Large intestine (tissue), 3 donors: ENCODE measurements at regions not wholly inside any gene's neighbourhood (a gene's known extent, or its start where the extent isn't known, plus 50 kb on each side); places are given as distances from the start of the nearest gene placed in this dataset.
"Not testable (repeated sequence)": the region's sequence is repeated elsewhere in the genome, so short reads cannot be mapped to it uniquely, and the experiment has no call there.

Experiments
- DNase-seq, 2 donors: peaks; one replicate each; pipeline versions ENCODE4 v3.0.0 to v3.0.0-alpha.2; 2013
- H3K27ac ChIP-seq: one replicate; pipeline ENCODE4 v1.5.1; 2013; ENCODE audit warnings: low read length
- H3K27me3 ChIP-seq: 2 replicates; pipeline ENCODE4 v1.6.1; 2013; ENCODE audit warnings: low read length; ENCODE audit not compliant: control insufficient read depth, insufficient read depth
- H3K36me3 ChIP-seq: 2 replicates; pipeline ENCODE4 v1.6.1; 2013; ENCODE audit warnings: low read length; ENCODE audit not compliant: control insufficient read depth, insufficient read depth
- H3K4me1 ChIP-seq: one replicate; pipeline ENCODE4 v1.6.1; 2013; ENCODE audit warnings: low read length; ENCODE audit not compliant: control insufficient read depth, insufficient read depth
- H3K4me3 ChIP-seq: one replicate; pipeline ENCODE4 v1.5.1; 2013; ENCODE audit warnings: low read length
- H3K9me3 ChIP-seq: one replicate; pipeline ENCODE4 v1.6.1; 2013; ENCODE audit warnings: mild to moderate bottlenecking, low read depth, low read length, moderate library complexity; ENCODE audit not compliant: control insufficient read depth
- WGBS: methylation state at CpG from one replicate; pipeline ENCODE4 v1.1.5; 2013; ENCODE audit warnings: low lambda C conversion rate; ENCODE audit not compliant: insufficient coverage; 5-methylcytosine and 5-hydroxymethylcytosine counted together

GRCh38 chr20:1757072-1757471, 99.5 kb upstream of the SIRPG start:
- Histone ChIP-seq H3K27me3 (no peaks in the 10 kb centered on the region), H3K36me3 (no peaks in the 10 kb centered on the region), H3K9me3 (no peaks in the 10 kb centered on the region), H3K27ac (peak overlapping the region; percentile 80), H3K4me1 (peaks cover 22% of the 10 kb centered on the region), H3K4me3 (no peak overlapping the region)
- peak in 1 of 2 donors; percentile 45 for DNase-seq

DNA sequence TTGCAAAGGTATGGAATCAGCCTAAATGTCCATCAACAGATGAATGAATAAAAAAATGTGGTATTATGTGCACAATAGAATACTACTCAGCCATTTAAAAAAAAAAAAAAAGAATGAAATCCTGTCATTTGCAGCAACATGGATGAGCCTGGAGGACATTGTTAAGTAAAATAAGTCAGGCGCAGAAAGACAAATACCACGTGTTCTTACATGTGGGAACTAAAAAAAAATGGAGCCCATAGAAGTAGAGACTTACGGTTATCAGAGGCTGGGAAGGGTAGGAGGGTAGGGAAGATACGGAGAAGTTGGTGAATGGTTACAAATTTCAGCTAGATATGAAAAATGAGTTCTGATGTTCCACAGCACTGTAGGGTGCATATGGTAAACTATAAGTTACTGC, 97.2 kb upstream of the SIRPG start:
- H3K4me1 ChIP-seq, result peaks cover 19% of the 10 kb centered on the region
- no peaks in the 10 kb centered on the region for H3K9me3 ChIP-seq
- 89% methylated on average over 4 of the region's 4 CpGs for WGBS
- H3K36me3 ChIP-seq, result no peaks in the 10 kb centered on the region
- H3K27ac ChIP-seq, result no peak overlapping the region
- no peaks in the 10 kb centered on the region for H3K27me3 ChIP-seq
- DNase-seq, result no peak
- H3K4me3 ChIP-seq, result no peak overlapping the region

- WGBS, result 100% methylated on average over 1 of the region's 2 CpGs
- H3K4me1 ChIP-seq, result peaks cover 18% of the 10 kb centered on the region
- no peaks in the 10 kb centered on the region for H3K9me3 ChIP-seq
- H3K27ac ChIP-seq, result no peak overlapping the region
- H3K4me3 ChIP-seq, result no peak overlapping the region
- no peaks in the 10 kb centered on the region for H3K36me3 ChIP-seq
- H3K27me3 ChIP-seq, result no peaks in the 10 kb centered on the region
- no peak for DNase-seq
These were observed 96.7 kb upstream of the SIRPG start for GRCh38 chr20:1754306-1754705.

GRCh38 chr20:1752045-1752444, 94.5 kb upstream of the SIRPG start:
- no peaks in the 10 kb centered on the region for H3K27me3 ChIP-seq
- peaks cover 4% of the 10 kb centered on the region for H3K4me1 ChIP-seq
- DNase-seq, result no peak
- H3K36me3 ChIP-seq, result no peaks in the 10 kb centered on the region
- no peaks in the 10 kb centered on the region for H3K9me3 ChIP-seq
- H3K4me3 ChIP-seq, result no peak overlapping the region
- no peak overlapping the region for H3K27ac ChIP-seq

GRCh38 chr20:1748777-1749176, 91.2 kb upstream of the SIRPG start:
- Histone ChIP-seq H3K27me3 (no peaks in the 10 kb centered on the region), H3K27ac (no peak overlapping the region), H3K36me3 (no peaks in the 10 kb centered on the region), H3K9me3 (no peaks in the 10 kb centered on the region), H3K4me3 (no peak overlapping the region), H3K4me1 (no peaks in the 10 kb centered on the region)
- no peak for DNase-seq

- WGBS, result no CpG with 5 or more reads among the region's 3 CpGs
- DNase-seq, result no peak
- Histone ChIP-seq H3K27me3 (no peaks in the 10 kb centered on the region), H3K4me1 (no peaks in the 10 kb centered on the region), H3K27ac (no peak overlapping the region), H3K36me3 (no peaks in the 10 kb centered on the region), H3K9me3 (no peaks in the 10 kb centered on the region), H3K4me3 (no peak overlapping the region)
These were observed 90.5 kb upstream of the SIRPG start for GRCh38 chr20:1747953-1748577.

- H3K27me3 ChIP-seq, H3K27ac ChIP-seq, H3K36me3 ChIP-seq, DNase-seq, H3K4me3 ChIP-seq, H3K4me1 ChIP-seq, H3K9me3 ChIP-seq: not testable (repeated sequence)
- no CpG with 5 or more reads among the region's 4 CpGs for WGBS
These were observed 84.5 kb upstream of the SIRPG start for GRCh38 chr20:1742049-1742434.

DNA sequence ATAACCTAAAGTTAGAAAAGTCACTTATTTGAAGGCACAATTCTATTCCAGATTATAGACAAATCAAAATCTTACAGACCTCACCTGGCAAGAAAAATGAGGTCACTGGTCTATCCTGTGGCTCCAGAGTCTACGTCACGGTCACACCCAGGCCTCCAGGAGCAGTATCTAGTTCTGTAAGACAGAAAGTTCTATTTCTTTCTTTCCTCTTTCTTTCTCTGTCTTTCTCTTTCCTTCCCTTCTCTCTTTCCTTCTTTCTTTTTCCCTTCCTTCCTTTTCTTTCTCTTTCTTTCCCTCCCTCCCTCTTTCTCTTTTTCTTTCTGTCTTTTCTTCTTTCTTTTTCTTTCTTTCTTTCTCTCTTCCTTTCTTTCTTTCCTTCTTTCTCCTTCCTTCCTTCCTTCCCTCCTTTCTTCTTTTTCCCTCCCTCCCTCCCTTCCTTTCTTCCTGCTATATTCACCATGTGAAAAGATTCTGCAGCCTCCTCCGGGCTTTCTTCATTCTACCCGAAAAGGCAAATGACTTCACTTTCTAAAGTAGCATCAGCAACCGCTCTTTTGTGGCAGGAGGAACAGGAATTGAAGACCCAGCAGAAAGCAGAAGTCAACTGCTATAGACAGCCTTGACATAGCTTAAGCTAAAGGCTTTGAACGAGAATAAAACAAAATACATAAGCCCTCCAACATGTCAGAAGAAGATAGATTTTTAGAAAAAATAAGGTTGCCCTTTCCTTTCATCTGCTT, 83.9 kb upstream of the SIRPG start:
- Histone ChIP-seq H3K27me3 (no peaks in the 10 kb centered on the region), H3K4me3 (no peak overlapping the region), H3K27ac (no peak overlapping the region), H3K9me3 (no peaks in the 10 kb centered on the region), H3K36me3 (no peaks in the 10 kb centered on the region), H3K4me1 (no peaks in the 10 kb centered on the region)
- DNase-seq, result peak in 1 of 2 donors; percentile 38
- WGBS, result 47% methylated on average over 3 of the region's 6 CpGs

DNA sequence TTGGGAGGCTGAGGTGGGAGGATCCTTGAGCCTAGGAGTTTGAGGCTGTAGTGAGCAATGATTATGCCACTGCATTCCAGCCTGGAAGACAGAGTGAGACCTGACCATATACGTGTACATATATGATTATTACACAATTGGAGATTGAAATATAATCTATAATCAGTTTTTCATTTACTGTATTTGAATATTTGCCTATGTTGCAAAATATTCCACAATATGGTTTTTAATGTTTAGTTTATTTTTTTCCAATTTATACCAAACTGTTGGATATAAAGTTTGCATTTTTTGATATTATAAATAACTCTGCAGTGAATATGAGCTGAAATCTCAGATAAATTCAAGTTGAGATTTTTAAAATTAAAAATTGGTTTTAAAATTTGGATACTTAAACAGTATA, 79.6 kb upstream of the SIRPG start:
- H3K36me3 ChIP-seq, result no peaks in the 10 kb centered on the region
- H3K4me1 ChIP-seq, result no peaks in the 10 kb centered on the region
- H3K9me3 ChIP-seq, result no peaks in the 10 kb centered on the region
- DNase-seq, result no peak
- 100% methylated on average over 1 of the region's 1 CpG for WGBS
- no peaks in the 10 kb centered on the region for H3K27me3 ChIP-seq
- H3K27ac ChIP-seq, result no peak overlapping the region
- no peak overlapping the region for H3K4me3 ChIP-seq

DNA sequence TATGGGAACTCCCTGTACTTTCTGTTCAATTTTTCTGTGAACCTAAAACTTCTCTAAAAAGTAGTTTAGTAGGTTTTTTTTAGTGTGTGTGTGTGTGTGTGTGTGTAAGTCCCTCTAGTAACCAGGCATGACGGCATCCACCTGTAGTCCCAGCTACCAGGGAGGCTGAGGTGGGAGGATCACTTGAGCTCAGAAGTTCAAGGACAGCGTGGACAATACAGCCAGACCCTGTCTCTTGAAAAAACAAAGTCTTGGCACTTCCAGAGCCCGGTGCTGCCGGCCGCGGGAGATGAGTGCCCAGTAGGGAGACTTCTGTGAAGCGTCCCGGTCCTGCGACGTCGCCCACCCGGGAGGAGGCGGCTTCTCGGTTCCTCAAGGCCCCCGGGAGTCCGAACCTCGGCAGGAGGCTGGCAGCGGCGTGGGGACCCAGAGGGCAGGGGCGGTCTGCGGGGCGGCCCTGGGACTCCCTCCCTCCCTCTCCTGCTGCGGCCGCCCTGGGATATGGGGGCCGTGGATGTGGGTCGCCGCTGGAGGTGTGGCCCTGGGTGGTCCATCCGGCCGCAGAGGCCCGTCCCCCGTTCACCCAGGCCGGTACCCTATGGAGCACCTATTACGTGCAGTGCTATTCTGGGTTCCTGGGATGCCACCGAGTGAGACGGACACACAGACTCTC, 78.0 kb upstream of the SIRPG start:
- Histone ChIP-seq H3K4me3 (no peak overlapping the region), H3K9me3 (no peaks in the 10 kb centered on the region), H3K36me3 (no peaks in the 10 kb centered on the region), H3K4me1 (no peaks in the 10 kb centered on the region), H3K27me3 (no peaks in the 10 kb centered on the region), H3K27ac (no peak overlapping the region)
- DNase-seq, result no peak
- no CpG with 5 or more reads among the region's 35 CpGs for WGBS
